HepG2 (cell line): ENCODE measurements at regions not wholly inside any gene's neighbourhood (a gene's known extent, or its start where the extent isn't known, plus 50 kb on each side); places are given as distances from the start of the nearest gene placed in this dataset.

Source experiments
- ATAC-seq: fragments of 200-7000 bp; cut with Tn5 transposase; 3 replicates; pipeline ENCODE4 v1.9.1; 2020; ENCODE audit warnings: mild to moderate bottlenecking, moderate library complexity
- BruUV-seq: library from RNA; stranded (reverse); fragments of 400-500 nt; replicated peaks from 2 replicates; lab custom pipeline; 2021; lab: Mats Ljungman, UMichigan
- CTCF ChIA-PET: fragments of 300-600 bp; formaldehyde crosslinking; extraction: SDS; loops from one replicate; lab custom pipeline; 2021; ENCODE audit warnings: low total read pairs, inconsistent platforms, low intra/inter-chr PET ratio; lab: Yijun Ruan, JAX
- POLR2A ChIA-PET: fragments of 350-600 bp; sonication (Branson Sonifier 250); formaldehyde crosslinking; loops from one replicate; lab custom pipeline; 2020; ENCODE audit warnings: antibody characterized with exemption, inconsistent platforms; lab: Yijun Ruan, JAX
- DNase-seq: peaks from one replicate; pipeline ENCODE4 v3.0.0-alpha.2; 2015; ENCODE audit warnings: low spot score
- FAIRE-seq: peaks from 3 replicates; lab custom pipeline; 2011; peaks lifted over from hg19 to GRCh38; lab: Jason Lieb, UNC
- H2AFZ ChIP-seq: one replicate; pipeline ENCODE4 v1.6.1; 2011; ENCODE audit warnings: low read length, inconsistent platforms
- H3K27ac ChIP-seq: fragments of 300-600 bp; 3 replicates; pipeline ENCODE4 v1.8.0; 2011; ENCODE audit warnings: mixed run types, mild to moderate bottlenecking, mixed read lengths, low read length, inconsistent platforms; ENCODE audit not compliant: insufficient read depth; ENCODE audit errors: extremely low read length
- H3K27me3 ChIP-seq, 2 experiments: fragments of 200-600 bp in 1 of 2; 2 replicates in 1 of 2; 3 replicates in 1 of 2; pipeline versions ENCODE4 v1.6.0 to v1.8.0; 2011; ENCODE audit warnings: low read length in 2 of 2, mild to moderate bottlenecking in 2 of 2, moderate library complexity in 2 of 2, inconsistent platforms in 1 of 2; ENCODE audit not compliant: insufficient read depth in 2 of 2, control insufficient read depth in 1 of 2
- H3K36me3 ChIP-seq, 2 experiments: fragments of 200-600 bp in 1 of 2; replicated peaks in 1 of 2; 2 replicates in 1 of 2; 3 replicates in 1 of 2; pipeline versions ENCODE4 v1.5.1 to v1.8.0; 2011; ENCODE audit warnings: low read length in 2 of 2, inconsistent platforms in 1 of 2; ENCODE audit not compliant: insufficient read depth in 2 of 2, control insufficient read depth in 1 of 2
- H3K4me1 ChIP-seq: 2 replicates; pipeline ENCODE4 v1.5.1; 2012; ENCODE audit warnings: low read length, inconsistent platforms; ENCODE audit not compliant: insufficient read depth
- H3K4me2 ChIP-seq: 2 replicates; pipeline ENCODE4 v1.6.0; 2011; ENCODE audit warnings: low read depth, low read length, inconsistent platforms
- H3K4me3 ChIP-seq, 3 experiments: fragments of 200-600 bp in 1 of 3; sonication (generic), shearing (Covaris generic) in 1 of 3; replicated peaks in 1 of 3; 2 replicates each; pipeline ENCODE4 v1.5.1; 2011 to 2016; ENCODE audit warnings: low read length in 3 of 3, inconsistent platforms in 2 of 3, low read depth in 2 of 3, mild to moderate bottlenecking in 2 of 3, control low read depth in 1 of 3, mixed read lengths in 1 of 3; ENCODE audit not compliant: insufficient read depth in 1 of 3
- H3K79me2 ChIP-seq: one replicate; pipeline ENCODE4 v1.6.1; 2011; ENCODE audit warnings: low read length, inconsistent platforms; ENCODE audit not compliant: insufficient read depth
- H3K9ac ChIP-seq: 2 replicates; pipeline ENCODE4 v1.6.0; 2011; ENCODE audit warnings: mild to moderate bottlenecking, low read depth, low read length, inconsistent platforms; ENCODE audit not compliant: insufficient read depth
- H3K9me3 ChIP-seq: 2 replicates; pipeline ENCODE4 v1.5.1; 2012; ENCODE audit warnings: mild to moderate bottlenecking, low read length
- H4K20me1 ChIP-seq: 2 replicates; pipeline ENCODE4 v1.6.0; 2011; ENCODE audit warnings: inconsistent platforms, mild to moderate bottlenecking, low read length, moderate library complexity; ENCODE audit not compliant: insufficient read depth
- CHD2 ChIP-seq: IDR thresholded peaks from 2 replicates; pipeline ENCODE4 v1.6.1; 2011; ENCODE audit warnings: low read depth, low read length, improper control_type of control experiment
- HMGA1 ChIP-seq: sonication (generic); formaldehyde crosslinking; conservative IDR thresholded peaks from 2 replicates; pipeline ENCODE4 v1.4.0; 2020; ENCODE audit warnings: missing genetic modification reagents
- NCOA2 ChIP-seq: sonication (generic); formaldehyde crosslinking; IDR thresholded peaks from 2 replicates; pipeline ENCODE4 v1.8.0; 2022; ENCODE audit warnings: inconsistent platforms
- PREB ChIP-seq: sonication (generic); formaldehyde crosslinking; IDR thresholded peaks from 2 replicates; pipeline ENCODE4 v1.4.0; 2020; ENCODE audit warnings: missing genetic modification reagents
- TEAD3 ChIP-seq: optimal IDR thresholded peaks from 2 replicates; pipeline ENCODE3; 2016; ENCODE audit warnings: borderline replicate concordance
- ZBTB49 ChIP-seq: sonication (generic); formaldehyde crosslinking; IDR thresholded peaks from 2 replicates; pipeline ENCODE4 v1.4.0; 2020; ENCODE audit warnings: missing genetic modification reagents, borderline replicate concordance
- ZBTB7B ChIP-seq: sonication (generic); formaldehyde crosslinking; IDR thresholded peaks from 2 replicates; pipeline ENCODE4 v1.4.0; 2020; ENCODE audit warnings: missing genetic modification reagents
- ZNF180 ChIP-seq: sonication (generic); formaldehyde crosslinking; IDR thresholded peaks from 2 replicates; pipeline ENCODE4 v1.4.0; 2020; ENCODE audit warnings: low read depth, missing genetic modification reagents, borderline replicate concordance
- ZNF343 ChIP-seq: sonication (generic); formaldehyde crosslinking; IDR thresholded peaks from 2 replicates; pipeline ENCODE4 v1.4.0; 2020; ENCODE audit warnings: mild to moderate bottlenecking, missing genetic modification reagents
- ZNF639 ChIP-seq: conservative IDR thresholded peaks from 2 replicates; pipeline ENCODE4 v1.6.1; 2018; ENCODE audit warnings: missing genetic modification reagents
- ZNF781 ChIP-seq: sonication (generic); formaldehyde crosslinking; IDR thresholded peaks from 2 replicates; pipeline ENCODE4 v1.5.1; 2020; ENCODE audit warnings: borderline replicate concordance, mild to moderate bottlenecking, missing genetic modification reagents; ENCODE audit errors: not compliant biosample characterization
- WGBS: methylation state at CpG from one replicate; pipeline ENCODE4 v1.1.6; 2017; ENCODE audit warnings: low lambda C conversion rate; 5-methylcytosine and 5-hydroxymethylcytosine counted together
- in situ Hi-C: cut with HindIII; loops from 2 replicates; pipeline ENCODE4 v1.10.0; 2017; ENCODE audit warnings: low pct_unique_long_range_greater_than_20kb; ENCODE audit not compliant: extremely low pct_ligation_motif_present
- intact Hi-C: fragments of 100-400 bp; cut with micrococcal nuclease; formaldehyde crosslinking; loops from one replicate; pipeline ENCODE4 v1.10.0; 2022; ENCODE audit not compliant: unreplicated experiment

GRCh38 chr3:18086760-18087159 lies 338.4 kb downstream of the SATB1 start:
- POLR2A ChIA-PET: no interaction called here
- peaks cover 1 to 4% of the 10 kb centered on the region in 2 experiments; a peak in 2 of 5 replicates for H3K27me3 ChIP-seq
- intact Hi-C loops: no loop called here
- H3K27ac ChIP-seq: no peak overlapping the region
- in situ Hi-C loops: no loop called here
- DNase-seq (no peak), FAIRE-seq (no peak), ATAC-seq (no peak)
- H2AFZ ChIP-seq: no peak overlapping the region
- no peak overlapping the region for H3K9ac ChIP-seq
- no TSS peak for BruUV-seq
- no peaks in the 10 kb centered on the region for H3K4me1 ChIP-seq
- no peaks in the 10 kb centered on the region for H3K79me2 ChIP-seq
- 0% methylated on average over 5 of the region's 5 CpGs for WGBS
- no peak overlapping the region for H3K4me3 ChIP-seq
- H4K20me1 ChIP-seq: no peaks in the 10 kb centered on the region
- H3K9me3 ChIP-seq: no peaks in the 10 kb centered on the region
- H3K36me3 ChIP-seq: no peaks in the 10 kb centered on the region
- TF ChIP-seq ZNF343 (CRISPR knock-in tag) (no peak), ZNF180 (no peak), ZNF639 (CRISPR knock-in tag) (no peak), CHD2 (no peak), ZNF781 (no peak), TEAD3 (CRISPR knock-in tag) (no peak), PREB (CRISPR knock-in tag) (no peak), NCOA2 (CRISPR knock-in tag) (no peak), HMGA1 (no peak), ZBTB49 (CRISPR knock-in tag) (no peak), ZBTB7B (CRISPR knock-in tag) (no peak)
- H3K4me2 ChIP-seq: no peak overlapping the region
- CTCF ChIA-PET: no interaction called here
